ENCODE measurements at regions not wholly inside any gene's neighbourhood (a gene's known extent, or its start where the extent isn't known, plus 50 kb on each side); places are given as distances from the start of the nearest gene placed in this dataset.

GRCh38 chr7:124162667-124163066, 129.8 kb upstream of the TMEM229A start:
- H2BK120ac ChIP-seq (ENCODE audit: low read depth, low read length, poor library complexity, severe bottlenecking) = no peak overlapping the region
- Mint-ChIP-seq H3K27me3 (ENCODE audit: low read depth) (no peaks in the 10 kb centered on the region; the same call in 1 of the 2 replicates), H3K27ac (no peak overlapping the region), H3K4me1 (no peaks in the 10 kb centered on the region), H3K9me3 (no peaks in the 10 kb centered on the region), H3K4me3 (no peak overlapping the region), H3K36me3 (ENCODE audit: insufficient read depth in 1 of 3, low read depth in 3 of 3) (no peaks in the 10 kb centered on the region)
- no peak overlapping the region for H3K18ac ChIP-seq (ENCODE audit: insufficient read length, low read depth, low read length)
- no peak overlapping the region for H3K27ac ChIP-seq (ENCODE audit: insufficient read length, low read depth, low read length)
- H3K4me1 ChIP-seq (ENCODE audit: insufficient read depth, low read length) = no peaks in the 10 kb centered on the region
- H3K79me2 ChIP-seq (ENCODE audit: insufficient read depth, low read length) = no peaks in the 10 kb centered on the region
- H4K20me1 ChIP-seq (ENCODE audit: control insufficient read depth, insufficient read depth, insufficient read length) = no peaks in the 10 kb centered on the region
- no peak overlapping the region for H3K14ac ChIP-seq (ENCODE audit: insufficient read depth, low read length)
- no peaks in the 10 kb centered on the region for H3K9me3 ChIP-seq (ENCODE audit: control insufficient read depth, low read depth, low read length)
- H2BK12ac ChIP-seq (ENCODE audit: insufficient read length, low read depth, low read length) = no peak overlapping the region
- H2AFZ ChIP-seq (ENCODE audit: low read length) = no peak overlapping the region
- no peaks in the 10 kb centered on the region for H3K23me2 ChIP-seq (ENCODE audit: insufficient read length, low read depth, low read length, poor library complexity, severe bottlenecking)
- DNase-seq = no peak
- H3K23ac ChIP-seq (ENCODE audit: insufficient read length, low read depth, low read length) = no peak overlapping the region
- no peak overlapping the region for H4K91ac ChIP-seq (ENCODE audit: insufficient read length, low read depth, low read length)
- H2BK20ac ChIP-seq (ENCODE audit: low read depth, low read length, poor library complexity, severe bottlenecking) = no peak overlapping the region
- TF ChIP-seq, protein P1, sequence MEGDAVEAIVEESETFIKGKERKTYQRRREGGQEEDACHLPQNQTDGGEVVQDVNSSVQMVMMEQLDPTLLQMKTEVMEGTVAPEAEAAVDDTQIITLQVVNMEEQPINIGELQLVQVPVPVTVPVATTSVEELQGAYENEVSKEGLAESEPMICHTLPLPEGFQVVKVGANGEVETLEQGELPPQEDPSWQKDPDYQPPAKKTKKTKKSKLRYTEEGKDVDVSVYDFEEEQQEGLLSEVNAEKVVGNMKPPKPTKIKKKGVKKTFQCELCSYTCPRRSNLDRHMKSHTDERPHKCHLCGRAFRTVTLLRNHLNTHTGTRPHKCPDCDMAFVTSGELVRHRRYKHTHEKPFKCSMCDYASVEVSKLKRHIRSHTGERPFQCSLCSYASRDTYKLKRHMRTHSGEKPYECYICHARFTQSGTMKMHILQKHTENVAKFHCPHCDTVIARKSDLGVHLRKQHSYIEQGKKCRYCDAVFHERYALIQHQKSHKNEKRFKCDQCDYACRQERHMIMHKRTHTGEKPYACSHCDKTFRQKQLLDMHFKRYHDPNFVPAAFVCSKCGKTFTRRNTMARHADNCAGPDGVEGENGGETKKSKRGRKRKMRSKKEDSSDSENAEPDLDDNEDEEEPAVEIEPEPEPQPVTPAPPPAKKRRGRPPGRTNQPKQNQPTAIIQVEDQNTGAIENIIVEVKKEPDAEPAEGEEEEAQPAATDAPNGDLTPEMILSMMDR (conservative IDR thresholded peaks at IDR 0.05) = no peak
- H2BK5ac ChIP-seq (ENCODE audit: insufficient read length, low read length) = no peak overlapping the region
- H3T11ph ChIP-seq (ENCODE audit: low read length) = no peak overlapping the region
- H2AK5ac ChIP-seq (ENCODE audit: insufficient read length, low read length) = no peak overlapping the region
- H4K5ac ChIP-seq (ENCODE audit: insufficient read length, low read depth, low read length) = no peak overlapping the region
- H3K56ac ChIP-seq (ENCODE audit: insufficient read length, low read depth, low read length) = no peak overlapping the region
- no peaks in the 10 kb centered on the region for H3K27me3 ChIP-seq (ENCODE audit: insufficient read depth, low read length)
- no peak overlapping the region for H2BK15ac ChIP-seq (ENCODE audit: low read depth, low read length)
- H4K8ac ChIP-seq (replicated peaks; ENCODE audit: insufficient read length, low read depth, low read length) = no peak overlapping the region
- no peak overlapping the region for H3K4ac ChIP-seq (ENCODE audit: low read depth, low read length)
- no peaks in the 10 kb centered on the region for H3K79me1 ChIP-seq (ENCODE audit: insufficient read depth, low read depth, low read length, poor library complexity, severe bottlenecking)
- H3K9ac ChIP-seq (ENCODE audit: extremely low read depth, insufficient read length, low read length) = no peak overlapping the region
- H3K4me2 ChIP-seq (ENCODE audit: insufficient read depth, insufficient read length, low read length) = no peak overlapping the region

Measured in H9 (cell line).